ENCODE measurements at regions not wholly inside any gene's neighbourhood (a gene's known extent, or its start where the extent isn't known, plus 50 kb on each side); places are given as distances from the start of the nearest gene placed in this dataset.

GRCh38 chr6:10237298-10238038, 177.4 kb downstream of the TFAP2A start:
- DNase-seq (no peak), ATAC-seq (no peak)
- TF ChIP-seq CTCF (IDR thresholded peaks at IDR 0.05), result no peak

GRCh38 chr6:10235344-10235743, 179.5 kb downstream of the TFAP2A start:
- Histone ChIP-seq H3K9me3 (no peaks in the 10 kb centered on the region), H3K4me3 (no peak overlapping the region), H3K27ac (no peak overlapping the region), H3K4me1 (no peaks in the 10 kb centered on the region), H3K36me3 (no peaks in the 10 kb centered on the region), H3K27me3 (ENCODE audit: low read depth) (no peaks in the 10 kb centered on the region)
- no peak for DNase-seq
- TF ChIP-seq CTCF (IDR thresholded peaks at IDR 0.05), result no peak
- intact Hi-C loops (cut with DNase I), result no loop called here
- ATAC-seq, result no peak

More at GRCh38 chr6:10237298-10238038, 177.4 kb downstream of the TFAP2A start:
- Histone ChIP-seq H3K36me3 (no peaks in the 10 kb centered on the region), H3K27me3 (ENCODE audit: low read depth) (no peaks in the 10 kb centered on the region), H3K4me3 (no peak overlapping the region), H3K9me3 (no peaks in the 10 kb centered on the region), H3K4me1 (no peaks in the 10 kb centered on the region), H3K27ac (no peak overlapping the region)
- intact Hi-C loops (cut with DNase I), result no loop called here

- ATAC-seq (no peak), DNase-seq (no peak)
- no peaks in the 10 kb centered on the region for H3K27me3 ChIP-seq (ENCODE audit: low read depth)
- H3K4me3 ChIP-seq, result no peak overlapping the region
- no peak for TF ChIP-seq CTCF (IDR thresholded peaks at IDR 0.05)
- no peaks in the 10 kb centered on the region for H3K4me1 ChIP-seq
- H3K9me3 ChIP-seq, result no peaks in the 10 kb centered on the region
- intact Hi-C loops (cut with DNase I), result no loop called here
- H3K27ac ChIP-seq, result no peak overlapping the region
- H3K36me3 ChIP-seq, result no peaks in the 10 kb centered on the region
Measured at GRCh38 chr6:10230531-10230930, 184.3 kb downstream of the TFAP2A start.

- no peaks in the 10 kb centered on the region for H3K27me3 ChIP-seq (ENCODE audit: low read depth)
- ATAC-seq (no peak), DNase-seq (no peak)
- H3K9me3 ChIP-seq, result no peaks in the 10 kb centered on the region
- no peaks in the 10 kb centered on the region for H3K36me3 ChIP-seq
- H3K4me1 ChIP-seq, result no peaks in the 10 kb centered on the region
- TF ChIP-seq CTCF (IDR thresholded peaks at IDR 0.05), result no peak
- intact Hi-C loops (cut with DNase I), result no loop called here
- no peak overlapping the region for H3K4me3 ChIP-seq
- H3K27ac ChIP-seq, result no peak overlapping the region
Measured at GRCh38 chr6:10223841-10224240, 191.0 kb downstream of the TFAP2A start.

GRCh38 chr6:10221178-10221577, 193.7 kb downstream of the TFAP2A start:
- Histone ChIP-seq H3K27ac (no peak overlapping the region), H3K4me3 (no peak overlapping the region), H3K36me3 (no peaks in the 10 kb centered on the region), H3K9me3 (no peaks in the 10 kb centered on the region), H3K4me1 (no peaks in the 10 kb centered on the region), H3K27me3 (ENCODE audit: low read depth) (no peaks in the 10 kb centered on the region)
- TF ChIP-seq CTCF (IDR thresholded peaks at IDR 0.05), result no peak
- no peak for DNase-seq
- ATAC-seq, result no peak
- intact Hi-C loops (cut with DNase I), result no loop called here

All from lower lobe of right lung (tissue), 2 donors.